Stimulated activated CD8-positive, alpha-beta memory T cell treated with anti-CD3 and anti-CD28 coated beads, Interleukin-4, amount 100 ng/mL, for 48 hours (primary cell): ENCODE measurements at regions not wholly inside any gene's neighbourhood (a gene's known extent, or its start where the extent isn't known, plus 50 kb on each side); places are given as distances from the start of the nearest gene placed in this dataset.
"Not testable (repeated sequence)": the region's sequence is repeated elsewhere in the genome, so short reads cannot be mapped to it uniquely, and the experiment has no call there.

Experiments
- DNase-seq: peaks from one replicate; pipeline ENCODE4 v3.0.0-alpha.2; 2020

GRCh38 chr6:72457738-72458137, 164.1 kb upstream of the KCNQ5 start:
- no peak for DNase-seq

DNA sequence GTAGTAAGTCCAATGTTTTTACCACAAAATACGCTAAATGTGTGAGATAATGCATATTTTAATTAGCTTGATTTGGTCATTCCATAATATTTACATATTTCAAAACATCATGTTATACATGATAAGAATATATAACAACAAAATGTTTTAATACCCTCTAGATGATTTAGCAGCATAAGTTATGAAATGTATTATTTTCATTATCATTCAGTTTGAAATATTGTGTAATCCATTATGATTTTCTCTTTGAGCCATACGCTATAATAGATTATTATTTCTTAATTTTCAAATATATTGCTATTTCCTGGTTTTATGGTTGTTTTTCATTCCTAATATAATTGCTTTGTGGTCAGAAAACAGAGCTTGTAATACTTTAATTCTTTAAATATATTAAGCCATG, 163.3 kb upstream of the KCNQ5 start:
- no peak for DNase-seq

- DNase-seq: no peak
Observed at GRCh38 chr6:72461144-72461543, 160.7 kb upstream of the KCNQ5 start.

DNA sequence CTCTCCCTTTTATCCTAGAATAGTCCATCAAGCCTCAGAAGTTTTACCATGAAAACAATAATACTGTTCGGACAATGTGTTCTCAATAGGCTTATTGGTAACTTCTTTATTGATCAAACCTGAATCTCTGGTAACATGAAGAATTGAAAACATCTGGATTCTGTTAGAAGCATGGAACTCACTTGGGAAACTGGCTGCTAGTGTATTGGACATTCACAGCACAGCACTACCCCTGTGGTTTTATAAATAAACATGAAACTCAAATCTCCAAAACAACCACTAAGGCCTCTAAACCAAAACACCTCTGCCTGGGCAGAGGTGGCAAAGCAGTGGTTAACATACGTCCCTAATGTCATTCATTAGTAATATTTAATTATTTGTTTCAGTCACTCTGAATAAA, 157.6 kb upstream of the KCNQ5 start:
- no peak for DNase-seq

- DNase-seq: no peak
Observed at GRCh38 chr6:72464791-72465691, 156.8 kb upstream of the KCNQ5 start.

- DNase-seq: no peak
Observed at GRCh38 chr6:72466471-72466870, 155.4 kb upstream of the KCNQ5 start.

DNA sequence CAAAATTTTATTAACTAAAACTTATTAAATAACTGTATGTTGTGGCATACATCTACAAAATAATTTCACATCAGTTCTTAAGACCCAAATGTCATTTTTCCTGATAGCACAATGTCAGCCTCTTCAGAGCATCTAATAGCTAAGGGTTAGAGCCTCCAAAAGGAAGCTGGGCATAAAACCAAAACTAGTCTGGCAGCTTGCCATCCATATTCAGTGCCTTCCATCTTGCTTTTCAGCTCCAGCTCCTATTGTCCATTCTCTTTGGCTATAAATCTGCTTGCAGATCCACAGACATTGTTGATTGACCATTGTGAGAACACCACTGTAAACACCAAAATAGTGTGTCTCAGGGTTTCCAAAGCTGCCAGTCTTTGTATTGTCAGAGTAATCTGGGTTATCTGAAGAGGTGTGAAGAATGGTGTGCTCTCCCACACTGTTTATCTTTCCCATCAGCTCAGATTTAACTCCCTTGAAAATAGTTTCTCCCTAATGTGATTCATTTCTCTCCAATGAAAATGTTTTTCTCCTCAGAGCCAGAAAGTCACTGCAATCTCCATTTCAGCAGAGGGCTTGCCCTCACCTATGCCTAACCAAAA, 154.8 kb upstream of the KCNQ5 start:
- DNase-seq: no peak

DNA sequence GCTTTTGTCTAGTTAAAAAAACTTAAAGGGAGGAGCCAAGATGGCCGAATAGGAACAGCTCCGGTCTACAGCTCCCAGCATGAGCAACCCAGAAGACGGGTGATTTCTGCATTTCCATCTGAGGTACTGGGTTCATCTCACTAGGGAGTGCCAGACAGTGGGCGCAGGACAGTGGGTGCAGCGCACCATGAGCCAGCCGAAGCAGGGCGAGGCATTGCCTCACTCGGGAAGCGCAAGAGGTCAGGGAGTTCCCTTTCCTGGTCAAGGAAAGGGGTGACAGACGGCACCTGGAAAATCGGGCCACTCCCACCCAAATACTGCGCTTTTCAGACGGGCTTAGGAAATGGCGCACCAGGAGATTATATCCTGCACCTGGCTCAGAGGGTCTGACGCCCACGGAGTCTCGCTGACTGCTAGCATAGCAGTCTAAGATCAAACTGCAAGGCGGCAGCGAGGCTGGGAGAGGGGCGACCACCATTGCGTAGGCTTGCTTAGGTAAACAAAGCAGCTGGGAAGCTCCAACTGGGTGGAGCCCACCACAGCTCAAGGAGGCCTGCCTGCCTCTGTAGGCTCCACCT, 152.4 kb upstream of the KCNQ5 start:
- DNase-seq: not testable (repeated sequence)

- DNase-seq: no peak
Observed at GRCh38 chr6:72476051-72476450, 145.8 kb upstream of the KCNQ5 start.

- DNase-seq: no peak
Observed at GRCh38 chr6:72476646-72477045, 145.2 kb upstream of the KCNQ5 start.

DNA sequence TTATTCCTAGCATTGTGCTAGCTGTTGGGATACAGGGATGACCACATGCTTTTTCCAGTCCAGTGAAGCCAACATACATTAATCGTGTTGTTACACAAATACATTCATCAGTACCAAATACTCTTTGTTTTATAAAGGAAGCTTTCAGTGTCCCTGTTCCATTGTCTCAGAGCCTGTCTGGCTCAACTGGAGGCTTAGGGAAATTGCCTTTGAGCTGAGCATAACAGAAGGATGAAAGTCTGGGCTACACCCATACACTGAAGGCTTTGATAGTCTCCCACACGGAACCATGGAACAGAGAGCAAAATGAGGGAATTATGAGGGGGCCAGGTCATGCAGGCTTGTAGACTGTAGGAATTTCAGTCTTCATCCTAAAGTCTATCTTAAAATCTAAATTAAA, 126.4 kb upstream of the KCNQ5 start:
- no peak for DNase-seq

DNA sequence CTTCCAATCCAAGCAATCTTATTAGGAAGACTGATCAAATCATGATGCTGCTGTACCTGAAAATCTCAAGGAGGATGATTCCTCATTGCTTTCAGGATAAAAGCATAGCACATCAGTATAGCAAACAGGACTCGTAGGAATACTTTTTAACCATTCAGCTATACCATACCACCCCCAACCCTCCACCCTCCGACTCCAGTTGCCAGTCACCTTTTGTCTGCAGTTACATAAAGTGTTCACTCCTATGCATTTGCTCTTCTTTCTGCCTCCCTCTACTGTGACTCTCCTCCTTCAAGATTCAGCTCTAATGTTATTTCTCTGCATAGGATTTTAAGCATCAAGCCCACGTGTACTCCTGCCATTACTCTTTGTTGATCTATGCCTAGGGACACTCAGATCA, 124.7 kb upstream of the KCNQ5 start:
- no peak for DNase-seq

GRCh38 chr6:72500669-72501068, 121.2 kb upstream of the KCNQ5 start:
- DNase-seq: no peak

DNA sequence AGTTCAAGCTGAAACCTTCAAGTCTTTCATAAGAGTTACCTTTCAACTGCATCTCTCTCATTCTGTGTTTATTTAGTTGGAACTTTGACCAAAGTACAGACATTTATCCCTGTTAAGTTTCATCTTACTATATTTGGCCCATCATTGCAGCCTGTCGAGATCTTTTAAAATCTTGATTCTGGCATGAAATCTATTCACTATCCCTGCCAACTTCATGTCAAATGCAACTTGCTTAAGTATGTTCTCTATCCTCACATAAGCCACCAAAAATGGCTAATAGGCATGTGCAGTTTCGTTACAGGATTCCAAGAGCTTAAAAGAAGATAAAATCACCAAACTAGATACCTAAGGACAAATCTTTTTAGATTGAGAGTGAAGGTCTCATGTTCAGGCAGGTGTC, 117.5 kb upstream of the KCNQ5 start:
- DNase-seq: no peak

GRCh38 chr6:72505446-72505845, 116.4 kb upstream of the KCNQ5 start:
- DNase-seq: no peak

DNA sequence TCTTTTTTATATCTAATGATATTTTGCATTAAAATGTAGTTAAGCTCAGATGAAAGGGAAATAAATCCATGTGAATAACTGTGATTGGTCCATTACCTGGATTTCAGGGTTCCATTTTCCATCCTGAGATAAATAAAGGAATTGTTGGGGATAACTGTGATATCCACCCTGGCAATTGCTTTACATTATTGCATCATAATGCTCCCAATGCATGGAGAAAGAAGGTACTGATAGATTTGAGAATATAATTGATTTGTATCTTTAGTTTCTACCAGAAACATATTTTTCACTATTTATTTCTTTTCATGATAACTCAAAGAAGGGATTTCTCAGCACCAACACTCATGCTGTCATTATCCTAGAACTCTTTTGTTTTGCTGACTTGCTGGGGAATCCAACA, 102.0 kb upstream of the KCNQ5 start:
- DNase-seq: no peak

DNA sequence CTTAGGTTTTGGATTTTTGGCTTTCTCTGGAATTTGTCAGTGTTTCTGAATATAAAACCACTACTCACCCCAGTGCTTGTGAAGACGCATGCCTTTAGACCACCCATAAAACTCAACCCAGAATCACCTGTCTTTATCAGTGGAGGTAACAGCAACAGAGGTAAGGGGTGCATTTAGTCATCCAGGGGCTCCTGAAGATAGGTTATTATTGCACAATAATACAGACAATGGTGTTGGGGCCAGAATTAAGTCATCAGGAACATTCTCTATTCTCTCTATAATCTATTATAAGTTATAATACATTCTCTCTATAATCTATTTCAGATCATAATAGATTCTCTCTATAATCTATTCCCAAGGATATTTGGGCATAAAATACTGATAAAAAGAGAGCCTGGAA, 100.2 kb upstream of the KCNQ5 start:
- no peak for DNase-seq

GRCh38 chr6:72522735-72523141, 99.1 kb upstream of the KCNQ5 start:
- peak; percentile 26 for DNase-seq

- no peak for DNase-seq
Observed at GRCh38 chr6:72524011-72524645, 97.7 kb upstream of the KCNQ5 start.

DNA sequence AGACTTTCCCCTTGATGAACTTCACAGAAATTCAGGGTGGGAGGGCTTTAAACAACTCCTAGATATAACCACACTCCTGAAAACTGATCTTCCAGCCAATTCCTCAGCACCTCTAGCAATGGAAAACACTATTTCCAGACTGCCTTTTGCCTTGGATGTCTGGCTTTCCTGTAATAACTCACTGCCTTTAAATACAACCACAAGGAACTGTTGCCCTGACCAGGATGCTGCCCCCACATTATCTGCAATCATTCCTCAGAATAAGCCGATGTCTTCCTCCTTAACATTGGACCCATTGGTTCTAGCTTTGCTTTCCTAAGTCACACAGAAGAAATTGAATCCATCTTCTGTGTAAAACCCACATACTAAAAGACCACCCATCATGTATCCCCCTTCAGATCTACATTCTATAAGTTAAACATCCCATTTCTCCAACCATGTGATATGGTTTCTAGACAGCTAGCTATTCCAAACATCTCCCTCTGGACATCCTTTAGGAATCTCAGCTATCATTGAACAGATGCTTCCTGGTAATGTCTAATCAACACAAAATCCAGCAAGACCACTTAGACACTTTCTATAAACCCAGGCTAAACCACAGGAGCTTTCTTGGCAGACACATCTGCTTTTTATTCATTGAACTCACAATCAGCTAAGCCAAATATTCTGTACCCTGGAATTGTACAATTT, 95.9 kb upstream of the KCNQ5 start:
- DNase-seq: no peak

DNA sequence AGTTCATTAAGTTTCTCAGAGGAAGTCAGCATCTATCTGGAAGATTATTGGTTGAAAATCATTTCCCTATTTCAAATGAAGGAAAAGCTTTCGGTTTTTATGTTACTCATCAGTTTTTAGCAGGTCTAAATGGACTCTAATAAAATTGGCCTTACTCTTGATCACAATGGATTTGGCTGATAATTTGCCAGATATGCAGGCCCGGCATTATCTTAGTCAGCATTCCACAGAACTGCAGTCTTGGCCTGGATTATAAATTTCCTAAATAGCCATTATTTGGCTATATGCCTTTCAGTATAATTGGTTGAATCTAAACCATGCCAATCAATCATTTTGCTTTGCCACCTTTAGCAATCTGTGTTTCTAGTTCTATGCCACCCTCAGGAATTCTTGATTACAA, 91.7 kb upstream of the KCNQ5 start:
- no peak for DNase-seq

DNA sequence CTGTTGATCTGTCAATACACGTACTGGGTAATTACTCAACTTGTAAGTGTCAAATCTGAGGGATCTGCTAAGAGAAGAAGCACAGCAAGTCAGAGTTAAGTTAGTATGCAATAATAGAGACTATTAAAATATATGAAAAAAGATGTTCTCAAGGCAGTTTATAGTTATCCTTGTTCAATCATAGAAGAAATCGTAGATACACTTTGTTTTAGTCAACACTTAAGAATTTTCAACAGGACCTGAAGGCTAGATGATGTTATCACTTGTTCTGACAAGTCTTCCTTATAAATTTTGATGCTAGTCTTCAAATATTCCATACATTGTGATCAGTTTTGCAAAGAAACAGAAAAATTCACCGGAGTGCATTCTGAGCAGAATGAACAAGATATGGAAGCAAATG, 91.1 kb upstream of the KCNQ5 start:
- no peak for DNase-seq

GRCh38 chr6:72533606-72534005, 88.3 kb upstream of the KCNQ5 start:
- no peak for DNase-seq
